ENCODE measurements at regions not wholly inside any gene's neighbourhood (a gene's known extent, or its start where the extent isn't known, plus 50 kb on each side); places are given as distances from the start of the nearest gene placed in this dataset.

- no peak for TF ChIP-seq POLR2AphosphoS5 (IDR thresholded peaks at IDR 0.05; ENCODE audit: low read depth, low read length)
- no peak for TF ChIP-seq CTCF (IDR thresholded peaks at IDR 0.05)
Observed at GRCh38 chr5:38131686-38132085, 126.7 kb upstream of the EGFLAM start.
